ENCODE measurements at regions not wholly inside any gene's neighbourhood (a gene's known extent, or its start where the extent isn't known, plus 50 kb on each side); places are given as distances from the start of the nearest gene placed in this dataset.
A peak's percentile ranks its signal among the peaks of the same experiment; 100 is the strongest.

DNA sequence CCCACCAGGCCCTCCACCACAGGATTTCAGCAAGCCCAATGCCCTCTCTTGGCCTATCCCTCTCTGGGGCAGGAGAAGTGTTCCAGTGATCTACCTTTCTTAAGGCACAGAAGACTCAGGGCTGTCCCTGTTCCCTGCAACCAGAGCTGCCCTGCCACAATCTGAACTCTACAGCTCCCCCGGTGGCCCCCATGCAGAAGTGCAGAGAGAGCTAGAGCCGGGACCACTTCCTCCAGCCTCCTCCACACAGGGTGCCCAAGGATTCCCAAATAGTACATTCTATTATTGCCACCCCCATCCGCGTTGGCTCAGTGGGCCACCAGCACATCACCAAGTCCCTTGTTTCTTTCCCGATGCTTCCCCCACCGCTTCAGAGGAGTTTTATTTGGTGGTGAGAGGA, 114.8 kb upstream of the PTPRM start:
- FAIRE-seq, result no peak
- peak in 1 of 5 donors; percentile 58 for DNase-seq

DNA sequence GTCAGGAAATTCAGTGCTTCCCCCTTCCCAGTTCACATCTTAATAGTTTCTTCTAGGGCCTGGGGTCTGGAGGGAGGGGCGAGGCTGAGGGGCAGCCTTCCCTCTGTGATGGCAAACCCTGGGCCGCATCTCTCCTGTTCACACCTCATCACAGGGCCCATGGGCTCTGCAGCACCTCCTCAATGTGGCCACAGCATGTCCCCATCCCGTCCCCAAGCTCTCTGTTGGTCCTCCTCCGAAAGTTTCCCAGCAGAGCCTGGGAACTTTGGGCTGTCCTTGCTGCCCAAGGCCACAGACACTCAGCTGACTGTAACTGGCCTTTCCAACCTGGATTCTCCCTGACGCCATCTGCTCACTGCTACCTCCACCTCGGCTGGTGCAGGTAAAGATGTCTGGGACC, 112.7 kb upstream of the PTPRM start:
- Histone ChIP-seq H3K9ac (ENCODE audit: low read length in 3 of 3) (no peak overlapping the region), H3K27me3 (ENCODE audit: control insufficient read depth, insufficient read depth, low read length) (no peaks in the 10 kb centered on the region), H3K36me3 (ENCODE audit: control insufficient read depth in 2 of 3, insufficient read depth in 3 of 3, low read length in 3 of 3) (no peaks in the 10 kb centered on the region), H3K9me3 (ENCODE audit: control insufficient read depth in 2 of 3, insufficient read depth in 1 of 3, low read length in 3 of 3) (no peaks in the 10 kb centered on the region), H3K4me3 (ENCODE audit: low read length in 3 of 3) (no peak overlapping the region), H3K27ac (ENCODE audit: low read depth in 2 of 2, low read length in 2 of 2) (no peak overlapping the region), H3K4me1 (ENCODE audit: control insufficient read depth in 2 of 3, insufficient read depth in 2 of 3, low read depth in 1 of 3, low read length in 3 of 3) (no peaks in the 10 kb centered on the region)
- intact Hi-C loops (cut with DNase I), result no loop called here
- DNase-seq (no peak), FAIRE-seq (no peak)
- TF ChIP-seq, protein P1, sequence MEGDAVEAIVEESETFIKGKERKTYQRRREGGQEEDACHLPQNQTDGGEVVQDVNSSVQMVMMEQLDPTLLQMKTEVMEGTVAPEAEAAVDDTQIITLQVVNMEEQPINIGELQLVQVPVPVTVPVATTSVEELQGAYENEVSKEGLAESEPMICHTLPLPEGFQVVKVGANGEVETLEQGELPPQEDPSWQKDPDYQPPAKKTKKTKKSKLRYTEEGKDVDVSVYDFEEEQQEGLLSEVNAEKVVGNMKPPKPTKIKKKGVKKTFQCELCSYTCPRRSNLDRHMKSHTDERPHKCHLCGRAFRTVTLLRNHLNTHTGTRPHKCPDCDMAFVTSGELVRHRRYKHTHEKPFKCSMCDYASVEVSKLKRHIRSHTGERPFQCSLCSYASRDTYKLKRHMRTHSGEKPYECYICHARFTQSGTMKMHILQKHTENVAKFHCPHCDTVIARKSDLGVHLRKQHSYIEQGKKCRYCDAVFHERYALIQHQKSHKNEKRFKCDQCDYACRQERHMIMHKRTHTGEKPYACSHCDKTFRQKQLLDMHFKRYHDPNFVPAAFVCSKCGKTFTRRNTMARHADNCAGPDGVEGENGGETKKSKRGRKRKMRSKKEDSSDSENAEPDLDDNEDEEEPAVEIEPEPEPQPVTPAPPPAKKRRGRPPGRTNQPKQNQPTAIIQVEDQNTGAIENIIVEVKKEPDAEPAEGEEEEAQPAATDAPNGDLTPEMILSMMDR (IDR thresholded peaks at IDR 0.05; ENCODE audit: borderline replicate concordance, extremely low read depth, insufficient read depth), result no peak

More for the DNA sequence above, 114.8 kb upstream of the PTPRM start:
- intact Hi-C loops (cut with DNase I), result no loop called here
- Histone ChIP-seq H3K9ac (ENCODE audit: low read length in 3 of 3) (no peak overlapping the region), H3K4me3 (ENCODE audit: low read length in 3 of 3) (no peak overlapping the region), H3K27me3 (ENCODE audit: control insufficient read depth, insufficient read depth, low read length) (no peaks in the 10 kb centered on the region), H3K36me3 (ENCODE audit: control insufficient read depth in 2 of 3, insufficient read depth in 3 of 3, low read length in 3 of 3) (no peaks in the 10 kb centered on the region), H3K4me1 (ENCODE audit: control insufficient read depth in 2 of 3, insufficient read depth in 2 of 3, low read depth in 1 of 3, low read length in 3 of 3) (no peaks in the 10 kb centered on the region), H3K27ac (ENCODE audit: low read depth in 2 of 2, low read length in 2 of 2) (no peak overlapping the region), H3K9me3 (ENCODE audit: control insufficient read depth in 2 of 3, insufficient read depth in 1 of 3, low read length in 3 of 3) (no peaks in the 10 kb centered on the region)
- TF ChIP-seq, protein P1 (IDR thresholded peaks at IDR 0.05; ENCODE audit: borderline replicate concordance, extremely low read depth, insufficient read depth), result peak; percentile 46

DNA sequence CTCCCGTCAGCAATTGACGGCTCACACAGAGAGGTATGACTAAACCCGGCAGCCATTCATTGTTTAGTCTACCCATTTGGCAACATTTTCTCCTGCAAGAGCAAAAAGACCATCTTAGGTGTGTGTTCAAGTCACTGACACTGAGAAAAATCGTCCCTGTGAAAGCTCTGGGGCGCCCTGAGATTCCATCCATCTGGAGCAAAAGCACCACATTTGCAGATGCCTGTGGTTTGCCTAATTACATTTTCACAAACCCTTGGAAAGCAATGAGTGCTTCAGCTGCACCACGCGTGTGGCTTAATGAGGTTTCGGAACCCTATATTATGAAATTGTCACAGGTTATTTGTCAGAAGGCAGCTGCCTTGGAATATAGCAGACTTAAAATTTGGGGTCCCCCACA, 110.7 kb upstream of the PTPRM start:
- intact Hi-C loops (cut with DNase I), result no loop called here
- H3K36me3 ChIP-seq (ENCODE audit: control insufficient read depth in 2 of 3, insufficient read depth in 3 of 3, low read length in 3 of 3), result no peaks in the 10 kb centered on the region
- H3K27me3 ChIP-seq (ENCODE audit: control insufficient read depth, insufficient read depth, low read length), result no peaks in the 10 kb centered on the region
- H3K4me1 ChIP-seq (ENCODE audit: control insufficient read depth in 2 of 3, insufficient read depth in 2 of 3, low read depth in 1 of 3, low read length in 3 of 3), result no peaks in the 10 kb centered on the region
- H3K9me3 ChIP-seq (ENCODE audit: control insufficient read depth in 2 of 3, insufficient read depth in 1 of 3, low read length in 3 of 3), result no peaks in the 10 kb centered on the region
- no peak for DNase-seq
- TF ChIP-seq, protein P1 (IDR thresholded peaks at IDR 0.05; ENCODE audit: borderline replicate concordance, extremely low read depth, insufficient read depth), result no peak
- no peak overlapping the region for H3K27ac ChIP-seq (ENCODE audit: low read depth in 2 of 2, low read length in 2 of 2)
- no peak overlapping the region for H3K9ac ChIP-seq (ENCODE audit: low read length in 3 of 3)
- no peak overlapping the region for H3K4me3 ChIP-seq (ENCODE audit: low read length in 3 of 3)
- no peak for FAIRE-seq

DNA sequence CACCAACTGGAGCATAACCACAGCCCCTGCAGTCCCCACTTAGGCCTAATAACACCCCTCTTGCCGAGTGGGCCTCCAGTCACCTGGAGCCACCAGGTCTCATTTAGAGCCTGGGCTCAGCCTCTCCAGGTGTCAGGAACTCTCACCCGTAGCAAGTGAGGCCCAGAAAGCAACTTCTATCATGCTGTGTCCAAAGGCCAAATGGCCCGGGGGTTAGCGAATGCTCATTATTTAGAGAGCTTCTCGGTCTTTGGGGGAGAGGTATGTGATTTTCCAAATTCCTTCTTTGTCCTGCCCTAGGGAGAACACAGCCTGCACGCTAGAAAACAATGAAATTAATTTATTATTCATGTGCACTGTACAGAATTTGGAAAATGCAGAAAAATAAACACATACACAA, 109.9 kb upstream of the PTPRM start:
- TF ChIP-seq, protein P1 (IDR thresholded peaks at IDR 0.05; ENCODE audit: borderline replicate concordance, extremely low read depth, insufficient read depth), result no peak
- no peak for FAIRE-seq
- no peaks in the 10 kb centered on the region for H3K9me3 ChIP-seq (ENCODE audit: control insufficient read depth in 2 of 3, insufficient read depth in 1 of 3, low read length in 3 of 3)
- intact Hi-C loops (cut with DNase I), result no loop called here
- no peak overlapping the region for H3K9ac ChIP-seq (ENCODE audit: low read length in 3 of 3)
- DNase-seq, result peak in 3 of 5 donors; percentile 50 to 52 (median 50)
- H3K27me3 ChIP-seq (ENCODE audit: control insufficient read depth, insufficient read depth, low read length), result no peaks in the 10 kb centered on the region
- H3K36me3 ChIP-seq (ENCODE audit: control insufficient read depth in 2 of 3, insufficient read depth in 3 of 3, low read length in 3 of 3), result no peaks in the 10 kb centered on the region
- H3K4me1 ChIP-seq (ENCODE audit: control insufficient read depth in 2 of 3, insufficient read depth in 2 of 3, low read depth in 1 of 3, low read length in 3 of 3), result no peaks in the 10 kb centered on the region
- no peak overlapping the region for H3K27ac ChIP-seq (ENCODE audit: low read depth in 2 of 2, low read length in 2 of 2)
- H3K4me3 ChIP-seq (ENCODE audit: low read length in 3 of 3), result no peak overlapping the region
